RWPE1 (cell line): ENCODE measurements at regions not wholly inside any gene's neighbourhood (a gene's known extent, or its start where the extent isn't known, plus 50 kb on each side); places are given as distances from the start of the nearest gene placed in this dataset.

Source experiments
- CTCF ChIA-PET: fragments of 350-600 bp; sonication (Branson Sonifier 250); formaldehyde crosslinking; extraction: SDS; loops from one replicate; lab custom pipeline; 2021; lab: Yijun Ruan, JAX
- POLR2A ChIA-PET: fragments of 400-600 bp; formaldehyde crosslinking; extraction: SDS; loops from one replicate; lab custom pipeline; 2020; ENCODE audit warnings: antibody characterized with exemption; ENCODE audit not compliant: low non-redundant PET; lab: Yijun Ruan, JAX
- DNase-seq: peaks from one replicate; pipeline ENCODE4 v3.0.0; 2012; ENCODE audit warnings: low spot score
- H3K27ac ChIP-seq: fragments of 450-650 bp; 2 replicates; pipeline ENCODE4 v1.5.1; 2017
- CTCF ChIP-seq: fragments of 450-650 bp; conservative IDR thresholded peaks from 2 replicates; pipeline ENCODE4 v1.5.1; 2017; ENCODE audit warnings: low read depth, mild to moderate bottlenecking

DNA sequence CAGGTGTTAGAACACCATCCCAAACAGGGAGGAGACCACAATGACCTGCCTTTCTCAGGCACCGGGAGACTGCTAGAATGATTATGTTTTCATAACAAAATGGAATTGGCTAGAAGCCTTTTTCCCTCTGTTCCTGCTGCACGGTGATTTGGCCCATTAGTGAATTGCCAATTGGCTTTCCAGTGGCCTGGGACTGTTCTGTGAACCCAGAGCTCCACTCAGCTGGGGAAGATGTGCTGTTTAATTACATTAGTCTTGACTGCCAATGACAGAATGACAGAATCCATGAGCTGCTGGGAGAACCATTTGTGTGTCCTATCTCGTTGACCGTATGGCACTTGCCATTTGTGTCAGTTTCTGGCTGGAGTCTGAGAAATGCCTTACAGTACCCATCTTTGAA, 242.9 kb downstream of the CDH11 start:
- DNase-seq: no peak
- no peak for TF ChIP-seq CTCF
- no peak overlapping the region for H3K27ac ChIP-seq
- POLR2A ChIA-PET: no interaction called here
- CTCF ChIA-PET: no interaction called here

GRCh38 chr16:64872101-64872500, 249.8 kb downstream of the CDH11 start:
- H3K27ac ChIP-seq: no peak overlapping the region
- ChIA-PET POLR2A (no interaction called here), CTCF (no interaction called here)
- TF ChIP-seq CTCF: no peak
- no peak for DNase-seq

DNA sequence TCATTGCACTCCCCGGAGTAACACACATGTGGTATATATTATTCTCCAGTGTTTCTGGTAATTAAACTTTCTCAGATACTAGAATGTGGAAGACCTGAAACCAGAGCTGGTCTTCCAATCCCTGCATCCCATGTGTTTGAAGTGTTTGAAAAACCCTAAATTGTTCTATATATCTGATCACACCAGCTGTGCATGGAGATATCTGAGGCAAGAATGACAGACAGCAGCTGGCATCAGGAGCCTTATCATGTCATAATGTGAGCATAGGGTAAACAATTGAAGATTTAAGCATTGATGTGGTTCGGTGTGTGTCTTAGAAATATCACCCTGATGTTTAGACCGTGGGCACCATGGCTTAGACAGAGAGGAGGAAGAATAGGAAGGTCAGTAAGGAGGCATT, 251.0 kb downstream of the CDH11 start:
- ChIA-PET CTCF (no interaction called here), POLR2A (no interaction called here)
- DNase-seq: no peak
- no peak for TF ChIP-seq CTCF
- no peak overlapping the region for H3K27ac ChIP-seq

DNA sequence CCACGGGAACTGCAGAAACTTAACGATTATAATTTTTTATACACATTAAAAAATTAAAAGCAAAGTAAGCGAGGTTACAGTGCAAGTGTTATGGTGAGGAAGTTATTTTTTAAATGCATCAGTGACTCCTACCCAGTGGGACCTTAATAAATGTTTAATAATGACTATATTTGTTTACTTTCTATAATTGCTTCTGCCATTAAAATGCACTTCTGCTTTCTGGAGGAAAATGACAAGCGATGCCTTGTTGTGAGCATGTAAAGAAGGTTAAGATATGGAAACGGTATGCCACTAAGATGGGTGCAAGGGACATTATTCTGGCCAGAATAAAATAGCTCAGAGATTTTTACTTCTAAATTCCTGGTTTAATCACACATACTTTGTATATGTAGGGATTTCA, 252.1 kb downstream of the CDH11 start:
- CTCF ChIA-PET: no interaction called here
- no peak for DNase-seq
- H3K27ac ChIP-seq: no peak overlapping the region
- TF ChIP-seq CTCF: no peak
- POLR2A ChIA-PET: no interaction called here

DNA sequence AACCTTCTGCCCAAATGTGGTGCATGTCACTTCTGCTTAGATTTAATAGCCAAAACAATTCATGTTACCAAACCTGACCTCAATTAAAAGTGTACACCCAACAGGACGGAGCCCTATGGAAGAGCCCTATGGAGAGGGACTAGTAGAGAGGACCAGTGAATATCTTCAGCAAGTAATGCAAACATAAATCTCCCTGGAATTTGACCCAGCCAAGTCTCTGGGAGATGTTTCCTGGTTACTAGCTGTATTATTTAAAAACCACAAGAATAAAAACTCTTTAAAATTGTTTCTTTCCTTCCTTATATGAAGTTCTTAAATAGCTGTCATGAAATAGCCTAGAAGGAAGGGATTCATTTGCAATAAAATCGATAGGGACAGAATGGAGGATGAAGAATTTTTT, 255.8 kb downstream of the CDH11 start:
- no peak for DNase-seq
- TF ChIP-seq CTCF: no peak
- CTCF ChIA-PET: no interaction called here
- POLR2A ChIA-PET: no interaction called here
- H3K27ac ChIP-seq: no peak overlapping the region

- no peak for DNase-seq
- H3K27ac ChIP-seq: no peak overlapping the region
- CTCF ChIA-PET: no interaction called here
- POLR2A ChIA-PET: no interaction called here
- TF ChIP-seq CTCF: no peak
Measured at GRCh38 chr16:64865069-64865696, 256.7 kb downstream of the CDH11 start.
